Stimulated activated CD4-positive, alpha-beta T cell treated with anti-CD3 and anti-CD28 coated beads, Interleukin-15, amount 100 ng/mL, for 24 hours (primary cell): ENCODE measurements at regions not wholly inside any gene's neighbourhood (a gene's known extent, or its start where the extent isn't known, plus 50 kb on each side); places are given as distances from the start of the nearest gene placed in this dataset.
"Not testable (repeated sequence)": the region's sequence is repeated elsewhere in the genome, so short reads cannot be mapped to it uniquely, and the experiment has no call there.

Experiments
- DNase-seq: peaks from one replicate; pipeline ENCODE4 v3.0.0-alpha.2; 2020

GRCh38 chr1:222057162-222057561, 315.3 kb upstream of the DUSP10 start:
- no peak for DNase-seq

GRCh38 chr1:222054416-222054815, 312.5 kb upstream of the DUSP10 start:
- DNase-seq, result no peak

GRCh38 chr1:222053790-222054294, 312.0 kb upstream of the DUSP10 start:
- DNase-seq, result no peak

GRCh38 chr1:222051311-222051710, 309.4 kb upstream of the DUSP10 start:
- DNase-seq, result not testable (repeated sequence)

- not testable (repeated sequence) for DNase-seq
These were observed 307.8 kb upstream of the DUSP10 start for GRCh38 chr1:222049661-222050060.

GRCh38 chr1:222049176-222049575, 307.3 kb upstream of the DUSP10 start:
- DNase-seq, result no peak

GRCh38 chr1:222048094-222048595, 306.3 kb upstream of the DUSP10 start:
- DNase-seq, result no peak

- no peak for DNase-seq
These were observed 305.5 kb upstream of the DUSP10 start for GRCh38 chr1:222047366-222047765.

GRCh38 chr1:222046684-222047263, 304.9 kb upstream of the DUSP10 start:
- DNase-seq, result no peak

GRCh38 chr1:222045786-222046185, 303.9 kb upstream of the DUSP10 start:
- DNase-seq, result no peak

GRCh38 chr1:222045236-222045635, 303.3 kb upstream of the DUSP10 start:
- no peak for DNase-seq

GRCh38 chr1:222043444-222044292, 301.8 kb upstream of the DUSP10 start:
- DNase-seq, result no peak

- DNase-seq, result no peak
These were observed 300.2 kb upstream of the DUSP10 start for GRCh38 chr1:222042120-222042519.

GRCh38 chr1:222040955-222041354, 299.1 kb upstream of the DUSP10 start:
- DNase-seq, result no peak

GRCh38 chr1:222040121-222040805, 298.4 kb upstream of the DUSP10 start:
- no peak for DNase-seq

GRCh38 chr1:222038971-222039370, 297.1 kb upstream of the DUSP10 start:
- DNase-seq, result no peak

- DNase-seq, result no peak
These were observed 295.8 kb upstream of the DUSP10 start for GRCh38 chr1:222037720-222038119.

- DNase-seq, result no peak
These were observed 292.9 kb upstream of the DUSP10 start for GRCh38 chr1:222034790-222035189.

GRCh38 chr1:222033450-222033849, 291.6 kb upstream of the DUSP10 start:
- no peak for DNase-seq

GRCh38 chr1:222031318-222031717, 289.4 kb upstream of the DUSP10 start:
- DNase-seq, result no peak

GRCh38 chr1:222028676-222029075, 286.8 kb upstream of the DUSP10 start:
- DNase-seq, result no peak

- DNase-seq, result no peak
These were observed 286.2 kb upstream of the DUSP10 start for GRCh38 chr1:222028116-222028515.

GRCh38 chr1:222026280-222026679, 284.4 kb upstream of the DUSP10 start:
- DNase-seq, result no peak

GRCh38 chr1:222023025-222023424, 281.1 kb upstream of the DUSP10 start:
- no peak for DNase-seq
